HUDEP-2 (cell line): ENCODE measurements at regions not wholly inside any gene's neighbourhood (a gene's known extent, or its start where the extent isn't known, plus 50 kb on each side); places are given as distances from the start of the nearest gene placed in this dataset.
A peak's percentile ranks its signal among the peaks of the same experiment; 100 is the strongest.

Experiments used
- DNase-seq, 76 experiments: peaks; one replicate each; lab custom pipeline; 2025; ENCODE audit not compliant: unreplicated experiment in 76 of 76; lab: John Stamatoyannopoulos, UW

- no peak for DNase-seq
Measured at GRCh38 chr2:217538719-217539118, 464.1 kb downstream of the TNS1 start.

- no peak for DNase-seq
Measured at GRCh38 chr2:217535957-217536708, 466.7 kb downstream of the TNS1 start.

- no peak for DNase-seq
Measured at GRCh38 chr2:217530392-217531090, 472.3 kb downstream of the TNS1 start.

GRCh38 chr2:217529271-217529670 is 473.5 kb downstream of the TNS1 start:
- DNase-seq, result no peak

GRCh38 chr2:217527590-217528202 is 475.1 kb downstream of the TNS1 start:
- DNase-seq, result no peak

- no peak for DNase-seq
Measured at GRCh38 chr2:217525076-217525475, 477.7 kb downstream of the TNS1 start.

- DNase-seq, result no peak
Measured at GRCh38 chr2:217523286-217523685, 479.5 kb downstream of the TNS1 start.

- DNase-seq, result no peak
Measured at GRCh38 chr2:217521820-217522219, 481.0 kb downstream of the TNS1 start.

- DNase-seq, result no peak
Measured at GRCh38 chr2:217520356-217521010, 482.3 kb downstream of the TNS1 start.

- DNase-seq, result no peak
Measured at GRCh38 chr2:217517402-217517801, 485.4 kb downstream of the TNS1 start.

- no peak for DNase-seq
Measured at GRCh38 chr2:217515615-217516309, 487.0 kb downstream of the TNS1 start.

GRCh38 chr2:217513258-217513657 is 489.5 kb downstream of the TNS1 start:
- DNase-seq, result no peak

- no peak for DNase-seq
Measured at GRCh38 chr2:217512728-217513127, 490.1 kb downstream of the TNS1 start.

- DNase-seq, result no peak
Measured at GRCh38 chr2:217512259-217512658, 490.5 kb downstream of the TNS1 start.

- no peak for DNase-seq
Measured at GRCh38 chr2:217511850-217512249, 490.9 kb downstream of the TNS1 start.

- peak in 50 of 76 experiments; percentile 1 to 64 (median 21) for DNase-seq
Measured at GRCh38 chr2:217510771-217511291, 492.0 kb downstream of the TNS1 start.

GRCh38 chr2:217505303-217505702 is 497.5 kb downstream of the TNS1 start:
- DNase-seq, result no peak

- no peak for DNase-seq
Measured at GRCh38 chr2:217501887-217502286, 500.9 kb downstream of the TNS1 start.

- DNase-seq, result no peak
Measured at GRCh38 chr2:217497843-217498377, 504.9 kb downstream of the TNS1 start.

GRCh38 chr2:217494557-217494956 is 508.2 kb downstream of the TNS1 start:
- no peak for DNase-seq
